GM12878 (cell line): ENCODE measurements at regions not wholly inside any gene's neighbourhood (a gene's known extent, or its start where the extent isn't known, plus 50 kb on each side); places are given as distances from the start of the nearest gene placed in this dataset.

ENCODE experiments used
- ATAC-seq: fragments of 200-7000 bp; cut with Tn5 transposase; 3 replicates; pipeline ENCODE4 v1.9.1; 2020; ENCODE audit warnings: mild to moderate bottlenecking, moderate library complexity
- BruUV-seq: library from RNA; stranded (reverse); fragments of 400-500 nt; replicated peaks from 2 replicates; lab custom pipeline; 2021; lab: Mats Ljungman, UMichigan
- CTCF ChIA-PET: fragments of 300-600 bp; sonication (Branson Sonifier 250); formaldehyde crosslinking; extraction: SDS; loops from one replicate; lab custom pipeline; 2021; ENCODE audit warnings: inconsistent platforms; lab: Yijun Ruan, JAX
- POLR2A ChIA-PET: fragments of 350-600 bp; formaldehyde crosslinking; extraction: SDS; loops from one replicate; lab custom pipeline; 2021; ENCODE audit warnings: inconsistent platforms; lab: Charles Lee
- RAD21 ChIA-PET: fragments of 300-600 bp; sonication (Branson Sonifier 250); formaldehyde crosslinking; loops from one replicate; lab custom pipeline; 2023; ENCODE audit warnings: antibody characterized with exemption; ENCODE audit not compliant: unreplicated experiment; lab: Charles Lee
- SMC1A ChIA-PET: fragments of 300-600 bp; sonication (Branson Sonifier 250); formaldehyde crosslinking; loops from one replicate; lab custom pipeline; 2023; ENCODE audit not compliant: unreplicated experiment, uncharacterized antibody; lab: Charles Lee
- DNase-seq: peaks from one replicate; pipeline ENCODE4 v3.0.0-alpha.2; 2011; ENCODE audit warnings: low read depth, low spot score
- FAIRE-seq: peaks from 3 replicates; lab custom pipeline; 2011; peaks lifted over from hg19 to GRCh38; lab: Jason Lieb, UNC
- H2AFZ ChIP-seq: 2 replicates; pipeline ENCODE4 v1.6.0; 2011; ENCODE audit warnings: low read depth, low read length, control low read depth; ENCODE audit not compliant: control insufficient read depth
- H3K27ac ChIP-seq: 2 replicates; pipeline ENCODE4 v1.5.1; 2011; ENCODE audit warnings: control low read depth; ENCODE audit not compliant: control insufficient read depth, insufficient read depth
- H3K27me3 ChIP-seq, 2 experiments: replicated peaks in 1 of 2; 2 replicates each; pipeline versions ENCODE4 v1.6.0 to v1.6.1; 2011; ENCODE audit warnings: low read length in 1 of 2; ENCODE audit not compliant: control insufficient read depth in 2 of 2, insufficient read depth in 2 of 2
- H3K36me3 ChIP-seq, 2 experiments: 2 replicates each; pipeline ENCODE4 v1.5.1; 2011; ENCODE audit warnings: low read length in 1 of 2; ENCODE audit not compliant: control insufficient read depth in 2 of 2, insufficient read depth in 2 of 2
- H3K4me1 ChIP-seq: 2 replicates; pipeline ENCODE4 v1.6.1; 2011; ENCODE audit warnings: mild to moderate bottlenecking, low read length, moderate library complexity, mixed read lengths; ENCODE audit not compliant: control insufficient read depth, insufficient read depth
- H3K4me2 ChIP-seq: 2 replicates; pipeline ENCODE4 v1.6.0; 2011; ENCODE audit warnings: control low read depth; ENCODE audit not compliant: control insufficient read depth, insufficient read depth
- H3K4me3 ChIP-seq: fragments of 200-600 bp; sonication (generic); 2 replicates; pipeline ENCODE4 v1.5.1; 2016
- H3K79me2 ChIP-seq: 2 replicates; pipeline ENCODE4 v1.6.0; 2011; ENCODE audit warnings: low read length; ENCODE audit not compliant: control insufficient read depth, insufficient read depth
- H3K9ac ChIP-seq: 2 replicates; pipeline ENCODE4 v1.8.0; 2011; ENCODE audit warnings: low read length, control low read depth, mixed read lengths; ENCODE audit not compliant: control insufficient read depth, insufficient read depth
- H3K9me3 ChIP-seq: replicated peaks from 3 replicates; pipeline ENCODE4 v1.5.1; 2011; ENCODE audit warnings: mild to moderate bottlenecking, low read length; ENCODE audit not compliant: control insufficient read depth, insufficient read depth
- H4K20me1 ChIP-seq: 2 replicates; pipeline ENCODE4 v1.6.0; 2011; ENCODE audit not compliant: control insufficient read depth, insufficient read depth
- BACH1 ChIP-seq: fragments of 450-650 bp; IDR thresholded peaks from 2 replicates; pipeline ENCODE4 v1.6.1; 2017; ENCODE audit warnings: mild to moderate bottlenecking, borderline replicate concordance
- CREM ChIP-seq: IDR thresholded peaks from 2 replicates; pipeline ENCODE4 v1.6.1; 2014; ENCODE audit warnings: antibody characterized with exemption, low read depth
- FOXK2 ChIP-seq: fragments of 450-650 bp; IDR thresholded peaks from 2 replicates; pipeline ENCODE4 v1.6.1; 2017; ENCODE audit warnings: mild to moderate bottlenecking, moderate library complexity
- GABPA ChIP-seq: IDR thresholded peaks from 2 replicates; pipeline ENCODE4 v1.6.1; 2014; ENCODE audit warnings: antibody characterized with exemption, low read depth, mild to moderate bottlenecking, inconsistent platforms
- NFYB ChIP-seq: IDR thresholded peaks from 2 replicates; pipeline ENCODE4 v1.6.1; 2011; ENCODE audit warnings: low read depth, mild to moderate bottlenecking, low read length, improper control_type of control experiment, moderate library complexity; ENCODE audit not compliant: insufficient read depth
- PML ChIP-seq: IDR thresholded peaks from 2 replicates; pipeline ENCODE4 v1.6.1; 2012; ENCODE audit warnings: low read length, inconsistent platforms
- RAD21 ChIP-seq: IDR thresholded peaks from 2 replicates; pipeline ENCODE4 v1.6.1; 2011; ENCODE audit warnings: mild to moderate bottlenecking, low read depth, low read length, moderate library complexity; ENCODE audit not compliant: insufficient read depth
- SMAD1 ChIP-seq: fragments of 450-650 bp; IDR thresholded peaks from 2 replicates; pipeline ENCODE4 v1.6.1; 2018; ENCODE audit warnings: mild to moderate bottlenecking, low read depth; ENCODE audit not compliant: partially characterized antibody
- TCF3 ChIP-seq: IDR thresholded peaks from 2 replicates; pipeline ENCODE4 v1.6.1; 2012; ENCODE audit warnings: low read depth, mild to moderate bottlenecking, low read length, borderline replicate concordance; ENCODE audit not compliant: insufficient read depth
- WRNIP1 ChIP-seq: IDR thresholded peaks from 2 replicates; pipeline ENCODE4 v1.6.1; 2011; ENCODE audit warnings: low read depth, low read length, improper control_type of control experiment, borderline replicate concordance
- ZNF274 ChIP-seq: IDR thresholded peaks from one replicate; pipeline ENCODE4 v1.8.0; 2011; ENCODE audit not compliant: insufficient read length, insufficient read depth
- ZNF384 ChIP-seq: IDR thresholded peaks from 2 replicates; pipeline ENCODE4 v1.6.1; 2012; ENCODE audit warnings: low read depth, mild to moderate bottlenecking, low read length, improper control_type of control experiment, borderline replicate concordance
- WGBS: methylation state at CpG from one replicate; pipeline ENCODE4 v1.1.6; 2016; ENCODE audit warnings: low lambda C conversion rate; ENCODE audit not compliant: insufficient replicate concordance, insufficient coverage; ENCODE audit errors: missing lambda C conversion rate; 5-methylcytosine and 5-hydroxymethylcytosine counted together
- in situ Hi-C: fragments of 300-500 bp; cut with MboI; formaldehyde crosslinking; loops from 9 replicates; pipeline ENCODE4 v1.14.3; 2018; ENCODE audit warnings: mixed read lengths
- intact Hi-C: fragments of 100-400 bp; cut with micrococcal nuclease; formaldehyde crosslinking; loops from one replicate; pipeline ENCODE4 v1.14.2; 2022; ENCODE audit not compliant: unreplicated experiment
- TF ChIP-seq, protein P1 (sequence below): fragments of 450-650 bp; conservative IDR thresholded peaks from 2 replicates; pipeline ENCODE4 v1.6.1; 2017; ENCODE audit warnings: mild to moderate bottlenecking, moderate library complexity

DNA sequence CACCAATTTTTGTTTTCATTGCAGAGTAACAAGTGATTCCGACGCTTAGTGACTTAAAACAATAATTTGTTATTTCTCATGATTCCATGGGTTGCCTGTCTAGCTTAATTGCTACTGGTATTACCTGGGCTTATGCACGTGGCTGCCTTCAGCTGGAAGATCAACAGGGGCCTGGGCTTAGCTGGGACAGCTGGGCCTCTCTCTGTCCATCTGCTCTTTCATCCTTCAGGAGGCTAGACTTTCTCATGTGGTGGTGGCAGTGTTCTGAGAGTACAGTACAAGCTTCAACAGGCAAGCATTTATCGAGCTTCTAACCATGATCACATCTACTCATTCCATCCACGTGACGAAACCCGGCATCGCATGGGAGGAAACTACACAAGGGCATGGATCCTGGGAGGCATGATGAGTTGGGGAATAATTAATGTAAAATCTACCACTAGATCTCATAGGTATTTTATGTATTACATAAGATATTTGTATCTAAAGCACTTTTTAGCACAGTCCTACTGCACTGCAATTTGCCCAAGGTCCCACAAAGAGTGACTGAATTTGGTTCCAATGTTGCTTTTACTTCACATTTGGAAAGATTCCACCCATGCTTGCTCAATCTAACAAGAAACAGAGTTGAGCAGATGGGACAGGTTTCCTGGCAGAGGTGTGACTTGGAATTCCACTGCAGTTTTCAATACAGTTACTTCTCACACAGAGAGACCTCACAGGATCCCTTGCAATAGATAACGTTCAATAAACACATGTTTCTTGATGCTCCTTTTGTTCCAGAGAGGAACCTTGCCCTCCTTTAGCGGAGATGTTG is 153.1 kb upstream of the FRMD6 start:
- in situ Hi-C loops, result no loop called here
- Histone ChIP-seq H4K20me1 (no peaks in the 10 kb centered on the region), H3K27ac (no peak overlapping the region), H3K4me1 (no peaks in the 10 kb centered on the region), H3K27me3 (no peaks in the 10 kb centered on the region), H3K9me3 (no peaks in the 10 kb centered on the region; the same call in 2 of the 3 replicates), H3K79me2 (no peaks in the 10 kb centered on the region), H3K4me2 (no peak overlapping the region), H3K4me3 (no peak overlapping the region), H2AFZ (no peak overlapping the region), H3K9ac (no peak overlapping the region), H3K36me3 (no peaks in the 10 kb centered on the region)
- intact Hi-C loops, result loop anchor here (5.0 kb wide), 1 partner anchor 49 kb away; no protein-coding TSS in a partner anchor
- SMC1A ChIA-PET, result interaction anchor here (0.6 kb wide), 1 partner anchor 10 kb away, joined by 3 read pairs; no protein-coding TSS in a partner anchor
- no peak for TF ChIP-seq TCF3
- no peak for TF ChIP-seq GABPA
- TF ChIP-seq BACH1, result no peak
- TF ChIP-seq CREM, result no peak
- TF ChIP-seq WRNIP1, result no peak
- TF ChIP-seq PML, result no peak
- TF ChIP-seq NFYB, result no peak
- TF ChIP-seq, protein P1, sequence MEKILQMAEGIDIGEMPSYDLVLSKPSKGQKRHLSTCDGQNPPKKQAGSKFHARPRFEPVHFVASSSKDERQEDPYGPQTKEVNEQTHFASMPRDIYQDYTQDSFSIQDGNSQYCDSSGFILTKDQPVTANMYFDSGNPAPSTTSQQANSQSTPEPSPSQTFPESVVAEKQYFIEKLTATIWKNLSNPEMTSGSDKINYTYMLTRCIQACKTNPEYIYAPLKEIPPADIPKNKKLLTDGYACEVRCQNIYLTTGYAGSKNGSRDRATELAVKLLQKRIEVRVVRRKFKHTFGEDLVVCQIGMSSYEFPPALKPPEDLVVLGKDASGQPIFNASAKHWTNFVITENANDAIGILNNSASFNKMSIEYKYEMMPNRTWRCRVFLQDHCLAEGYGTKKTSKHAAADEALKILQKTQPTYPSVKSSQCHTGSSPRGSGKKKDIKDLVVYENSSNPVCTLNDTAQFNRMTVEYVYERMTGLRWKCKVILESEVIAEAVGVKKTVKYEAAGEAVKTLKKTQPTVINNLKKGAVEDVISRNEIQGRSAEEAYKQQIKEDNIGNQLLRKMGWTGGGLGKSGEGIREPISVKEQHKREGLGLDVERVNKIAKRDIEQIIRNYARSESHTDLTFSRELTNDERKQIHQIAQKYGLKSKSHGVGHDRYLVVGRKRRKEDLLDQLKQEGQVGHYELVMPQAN, result no peak
- no peak for TF ChIP-seq FOXK2
- no peak for TF ChIP-seq SMAD1
- no peak for TF ChIP-seq ZNF384
- TF ChIP-seq ZNF274, result no peak
- no peak for TF ChIP-seq RAD21
- WGBS, result 50% methylated on average over 10 of the region's 10 CpGs
- FAIRE-seq, result no peak
- no peak for DNase-seq
- CTCF ChIA-PET, result no interaction called here
- BruUV-seq, result no TSS peak
- POLR2A ChIA-PET, result no interaction called here
- RAD21 ChIA-PET, result no interaction called here
- no peak for ATAC-seq
